SK-N-SH treated with all-trans-retinoic acid at 6 μM for 48 hours (cell line): ENCODE measurements at regions not wholly inside any gene's neighbourhood (a gene's known extent, or its start where the extent isn't known, plus 50 kb on each side); places are given as distances from the start of the nearest gene placed in this dataset.

Experiments used
- BACH2 ChIP-seq: fragments of 250-450 bp; sonication (Bioruptor Pico); IDR thresholded peaks from 2 replicates; pipeline ENCODE4 v1.9.0; 2021; ENCODE audit warnings: mild to moderate bottlenecking, borderline replicate concordance
- ESRRG ChIP-seq: fragments of 250-450 bp; sonication (Bioruptor Pico); IDR thresholded peaks from 2 replicates; pipeline ENCODE4 v1.6.1; 2021; ENCODE audit warnings: mild to moderate bottlenecking
- GLIS3 ChIP-seq: fragments of 250-450 bp; sonication (Bioruptor Pico); IDR thresholded peaks from 2 replicates; pipeline ENCODE4 v1.5.0; 2020; ENCODE audit warnings: mild to moderate bottlenecking, moderate library complexity
- OSR1 ChIP-seq: fragments of 250-450 bp; sonication (Bioruptor Pico); IDR thresholded peaks from 2 replicates; pipeline ENCODE4 v1.8.0; 2022; ENCODE audit warnings: moderate library complexity, mild to moderate bottlenecking, inconsistent platforms
- POU6F1 ChIP-seq: fragments of 250-450 bp; sonication (Bioruptor Pico); IDR thresholded peaks from 2 replicates; pipeline ENCODE4 v1.8.0; 2021; ENCODE audit warnings: low read depth, mild to moderate bottlenecking, moderate library complexity, borderline replicate concordance
- RARB ChIP-seq: fragments of 250-450 bp; sonication (Bioruptor Pico); IDR thresholded peaks from 2 replicates; pipeline ENCODE4 v1.8.0; 2021; ENCODE audit warnings: mild to moderate bottlenecking, moderate library complexity
- TOX ChIP-seq: fragments of 250-450 bp; sonication (Bioruptor Pico); IDR thresholded peaks from 2 replicates; pipeline ENCODE4 v1.8.0; 2021; ENCODE audit warnings: mild to moderate bottlenecking, moderate library complexity, borderline replicate concordance
- ZFP3 ChIP-seq: fragments of 250-450 bp; sonication (Bioruptor Pico); IDR thresholded peaks from 2 replicates; pipeline ENCODE4 v1.5.0; 2020; ENCODE audit warnings: mild to moderate bottlenecking, moderate library complexity
- ZFP30 ChIP-seq: fragments of 450-650 bp; formaldehyde crosslinking; IDR thresholded peaks from 2 replicates; pipeline ENCODE4 v1.5.0; 2022; ENCODE audit warnings: mild to moderate bottlenecking, moderate library complexity
- ZNF565 ChIP-seq: fragments of 450-650 bp; formaldehyde crosslinking; conservative IDR thresholded peaks from 2 replicates; pipeline ENCODE4 v1.5.0; 2020; ENCODE audit warnings: low read depth, mild to moderate bottlenecking, moderate library complexity
- ZNF8 ChIP-seq: fragments of 450-650 bp; formaldehyde crosslinking; IDR thresholded peaks from 2 replicates; pipeline ENCODE4 v1.5.0; 2020; ENCODE audit warnings: mild to moderate bottlenecking, moderate library complexity
- TF ChIP-seq, protein P1 (sequence below): fragments of 250-450 bp; sonication (Bioruptor Pico); IDR thresholded peaks from 2 replicates; pipeline ENCODE4 v1.5.0; 2020; ENCODE audit warnings: mild to moderate bottlenecking, moderate library complexity
- TF ChIP-seq, protein P2 (sequence below): fragments of 250-450 bp; sonication (Bioruptor Pico); IDR thresholded peaks from 2 replicates; pipeline ENCODE4 v1.8.0; 2020; ENCODE audit warnings: mild to moderate bottlenecking, moderate library complexity, borderline replicate concordance

GRCh38 chr18:75123113-75123512 lies 85.8 kb downstream of the PTGR3 start:
- TF ChIP-seq ZFP3 (CRISPR knock-in tag) (no peak), OSR1 (CRISPR knock-in tag) (no peak), TOX (CRISPR knock-in tag) (no peak), POU6F1 (CRISPR knock-in tag) (no peak), ZFP30 (no peak), ZNF8 (no peak), BACH2 (CRISPR knock-in tag) (no peak), ZNF565 (CRISPR knock-in tag) (no peak), ESRRG (CRISPR knock-in tag) (no peak), RARB (CRISPR knock-in tag) (no peak), GLIS3 (no peak)
- TF ChIP-seq, protein P1, sequence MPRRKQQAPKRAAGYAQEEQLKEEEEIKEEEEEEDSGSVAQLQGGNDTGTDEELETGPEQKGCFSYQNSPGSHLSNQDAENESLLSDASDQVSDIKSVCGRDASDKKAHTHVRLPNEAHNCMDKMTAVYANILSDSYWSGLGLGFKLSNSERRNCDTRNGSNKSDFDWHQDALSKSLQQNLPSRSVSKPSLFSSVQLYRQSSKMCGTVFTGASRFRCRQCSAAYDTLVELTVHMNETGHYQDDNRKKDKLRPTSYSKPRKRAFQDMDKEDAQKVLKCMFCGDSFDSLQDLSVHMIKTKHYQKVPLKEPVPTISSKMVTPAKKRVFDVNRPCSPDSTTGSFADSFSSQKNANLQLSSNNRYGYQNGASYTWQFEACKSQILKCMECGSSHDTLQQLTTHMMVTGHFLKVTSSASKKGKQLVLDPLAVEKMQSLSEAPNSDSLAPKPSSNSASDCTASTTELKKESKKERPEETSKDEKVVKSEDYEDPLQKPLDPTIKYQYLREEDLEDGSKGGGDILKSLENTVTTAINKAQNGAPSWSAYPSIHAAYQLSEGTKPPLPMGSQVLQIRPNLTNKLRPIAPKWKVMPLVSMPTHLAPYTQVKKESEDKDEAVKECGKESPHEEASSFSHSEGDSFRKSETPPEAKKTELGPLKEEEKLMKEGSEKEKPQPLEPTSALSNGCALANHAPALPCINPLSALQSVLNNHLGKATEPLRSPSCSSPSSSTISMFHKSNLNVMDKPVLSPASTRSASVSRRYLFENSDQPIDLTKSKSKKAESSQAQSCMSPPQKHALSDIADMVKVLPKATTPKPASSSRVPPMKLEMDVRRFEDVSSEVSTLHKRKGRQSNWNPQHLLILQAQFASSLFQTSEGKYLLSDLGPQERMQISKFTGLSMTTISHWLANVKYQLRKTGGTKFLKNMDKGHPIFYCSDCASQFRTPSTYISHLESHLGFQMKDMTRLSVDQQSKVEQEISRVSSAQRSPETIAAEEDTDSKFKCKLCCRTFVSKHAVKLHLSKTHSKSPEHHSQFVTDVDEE (CRISPR knock-in tag): no peak
- TF ChIP-seq, protein P2, sequence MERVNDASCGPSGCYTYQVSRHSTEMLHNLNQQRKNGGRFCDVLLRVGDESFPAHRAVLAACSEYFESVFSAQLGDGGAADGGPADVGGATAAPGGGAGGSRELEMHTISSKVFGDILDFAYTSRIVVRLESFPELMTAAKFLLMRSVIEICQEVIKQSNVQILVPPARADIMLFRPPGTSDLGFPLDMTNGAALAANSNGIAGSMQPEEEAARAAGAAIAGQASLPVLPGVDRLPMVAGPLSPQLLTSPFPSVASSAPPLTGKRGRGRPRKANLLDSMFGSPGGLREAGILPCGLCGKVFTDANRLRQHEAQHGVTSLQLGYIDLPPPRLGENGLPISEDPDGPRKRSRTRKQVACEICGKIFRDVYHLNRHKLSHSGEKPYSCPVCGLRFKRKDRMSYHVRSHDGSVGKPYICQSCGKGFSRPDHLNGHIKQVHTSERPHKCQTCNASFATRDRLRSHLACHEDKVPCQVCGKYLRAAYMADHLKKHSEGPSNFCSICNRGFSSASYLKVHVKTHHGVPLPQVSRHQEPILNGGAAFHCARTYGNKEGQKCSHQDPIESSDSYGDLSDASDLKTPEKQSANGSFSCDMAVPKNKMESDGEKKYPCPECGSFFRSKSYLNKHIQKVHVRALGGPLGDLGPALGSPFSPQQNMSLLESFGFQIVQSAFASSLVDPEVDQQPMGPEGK: no peak
